ENCODE measurements at regions not wholly inside any gene's neighbourhood (a gene's known extent, or its start where the extent isn't known, plus 50 kb on each side); places are given as distances from the start of the nearest gene placed in this dataset.

DNA sequence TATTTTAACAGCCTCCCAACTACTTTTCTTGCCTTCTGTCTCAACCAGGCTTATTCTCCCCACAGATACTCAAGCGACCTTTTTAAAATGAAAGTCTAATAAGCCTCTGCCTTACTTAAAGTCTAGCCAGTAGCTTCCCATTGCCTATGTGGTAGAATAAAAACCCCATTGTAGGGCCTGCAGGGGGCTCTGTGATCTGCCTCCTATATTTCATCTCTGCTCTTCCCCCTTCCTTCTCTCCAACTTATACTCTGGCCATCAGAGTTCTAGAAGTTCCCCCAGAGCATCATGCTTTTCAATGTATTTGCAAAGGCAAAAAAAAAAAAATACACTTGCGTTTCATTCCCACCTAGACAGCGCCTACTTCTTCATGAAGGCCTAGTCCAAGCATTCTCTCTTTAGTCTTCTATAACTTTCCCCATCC is 167.7 kb upstream of the ADO start:
- DNase-seq (ENCODE audit: extremely low read depth, low read depth), result no peak
- H3K4me3 ChIP-seq (replicated peaks; ENCODE audit: low read depth, low read length), result no peak overlapping the region
- TF ChIP-seq, protein P1, sequence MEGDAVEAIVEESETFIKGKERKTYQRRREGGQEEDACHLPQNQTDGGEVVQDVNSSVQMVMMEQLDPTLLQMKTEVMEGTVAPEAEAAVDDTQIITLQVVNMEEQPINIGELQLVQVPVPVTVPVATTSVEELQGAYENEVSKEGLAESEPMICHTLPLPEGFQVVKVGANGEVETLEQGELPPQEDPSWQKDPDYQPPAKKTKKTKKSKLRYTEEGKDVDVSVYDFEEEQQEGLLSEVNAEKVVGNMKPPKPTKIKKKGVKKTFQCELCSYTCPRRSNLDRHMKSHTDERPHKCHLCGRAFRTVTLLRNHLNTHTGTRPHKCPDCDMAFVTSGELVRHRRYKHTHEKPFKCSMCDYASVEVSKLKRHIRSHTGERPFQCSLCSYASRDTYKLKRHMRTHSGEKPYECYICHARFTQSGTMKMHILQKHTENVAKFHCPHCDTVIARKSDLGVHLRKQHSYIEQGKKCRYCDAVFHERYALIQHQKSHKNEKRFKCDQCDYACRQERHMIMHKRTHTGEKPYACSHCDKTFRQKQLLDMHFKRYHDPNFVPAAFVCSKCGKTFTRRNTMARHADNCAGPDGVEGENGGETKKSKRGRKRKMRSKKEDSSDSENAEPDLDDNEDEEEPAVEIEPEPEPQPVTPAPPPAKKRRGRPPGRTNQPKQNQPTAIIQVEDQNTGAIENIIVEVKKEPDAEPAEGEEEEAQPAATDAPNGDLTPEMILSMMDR (IDR thresholded peaks at IDR 0.05; ENCODE audit: low read depth, low read length, missing control alignments), result peak; percentile 18

GRCh38 chr10:62637249-62638061 is 167.1 kb upstream of the ADO start:
- H3K4me3 ChIP-seq (replicated peaks; ENCODE audit: low read depth, low read length), result no peak overlapping the region

DNA sequence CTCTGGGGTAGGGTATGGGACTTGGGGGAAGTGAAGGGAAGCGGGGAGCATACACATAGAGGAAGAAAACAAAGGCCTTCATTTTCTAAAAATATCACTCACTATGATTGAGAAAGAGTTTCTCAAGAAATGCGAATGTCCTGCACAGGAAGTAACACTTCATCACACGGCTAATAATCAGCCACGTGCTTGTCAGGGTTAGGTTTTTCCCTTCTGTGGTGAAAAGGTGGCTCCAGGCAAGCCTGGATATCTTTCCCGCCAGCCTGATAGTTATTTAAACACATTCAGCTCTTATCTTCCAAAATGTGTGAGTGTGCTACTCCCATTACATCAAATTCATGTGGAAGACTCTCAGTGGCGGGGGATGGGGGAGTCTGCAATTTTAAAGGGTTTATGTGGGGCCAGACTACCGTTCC is 166.4 kb upstream of the ADO start:
- TF ChIP-seq, protein P1 (IDR thresholded peaks at IDR 0.05; ENCODE audit: low read depth, low read length, missing control alignments), result no peak
- no peak overlapping the region for H3K4me3 ChIP-seq (replicated peaks; ENCODE audit: low read depth, low read length)
- no peak for DNase-seq (ENCODE audit: extremely low read depth, low read depth)

More at GRCh38 chr10:62637249-62638061, 167.1 kb upstream of the ADO start:
- TF ChIP-seq, protein P1 (IDR thresholded peaks at IDR 0.05; ENCODE audit: low read depth, low read length, missing control alignments), result no peak
- DNase-seq (ENCODE audit: extremely low read depth, low read depth), result no peak

GRCh38 chr10:62639144-62639543 is 165.4 kb upstream of the ADO start:
- no peak overlapping the region for H3K4me3 ChIP-seq (replicated peaks; ENCODE audit: low read depth, low read length)
- no peak for DNase-seq (ENCODE audit: extremely low read depth, low read depth)
- TF ChIP-seq, protein P1 (IDR thresholded peaks at IDR 0.05; ENCODE audit: low read depth, low read length, missing control alignments), result no peak

GRCh38 chr10:62640411-62640810 is 164.1 kb upstream of the ADO start:
- H3K4me3 ChIP-seq (replicated peaks; ENCODE audit: low read depth, low read length), result no peak overlapping the region
- DNase-seq (ENCODE audit: extremely low read depth, low read depth), result peak; percentile 55
- TF ChIP-seq, protein P1 (IDR thresholded peaks at IDR 0.05; ENCODE audit: low read depth, low read length, missing control alignments), result no peak

DNA sequence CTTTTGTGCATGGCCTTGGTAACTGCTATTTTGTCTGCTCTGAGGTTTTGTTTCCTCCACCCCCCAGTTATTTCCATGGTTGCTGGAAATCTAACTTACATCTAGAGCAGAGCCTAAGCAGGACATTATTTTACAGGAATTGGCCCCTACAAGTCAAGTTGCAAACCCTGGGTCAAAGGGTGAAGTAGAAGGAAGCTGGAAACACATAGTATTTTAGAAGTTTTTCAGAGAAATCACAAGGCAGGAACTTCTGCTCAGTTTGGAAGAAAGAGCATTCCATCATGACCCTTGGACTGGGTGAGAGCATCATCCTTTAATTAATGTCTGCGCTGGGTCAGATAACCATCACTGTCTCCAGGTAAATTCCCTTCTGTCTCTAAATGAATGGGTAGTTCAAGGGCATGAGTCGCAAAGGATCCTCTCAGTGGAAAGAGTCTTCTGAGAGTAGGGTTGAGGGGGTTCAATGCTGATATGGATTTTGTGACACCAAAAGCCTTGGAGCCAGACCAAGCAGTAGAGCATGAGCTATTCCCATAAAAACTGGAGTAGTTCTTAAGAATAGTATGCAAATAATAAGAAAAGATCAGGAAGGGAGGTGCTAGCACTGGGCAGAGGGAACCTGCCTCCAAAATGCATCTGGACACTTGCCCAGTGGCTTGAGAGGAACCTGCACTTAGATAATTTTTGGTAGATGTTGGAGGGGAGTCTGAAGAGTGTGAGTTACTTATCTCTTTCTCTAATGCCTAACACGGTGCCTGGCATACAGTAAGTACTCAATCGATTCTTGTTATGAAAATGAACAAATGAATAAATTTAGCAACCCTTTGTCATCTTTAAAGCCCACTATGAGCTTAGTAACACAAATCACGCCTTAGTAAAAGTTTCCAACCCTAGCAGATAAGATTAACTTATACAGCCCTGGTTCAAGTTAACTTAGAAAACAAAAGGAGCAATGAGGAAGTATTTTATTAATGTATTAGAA is 160.6 kb upstream of the ADO start:
- DNase-seq (ENCODE audit: extremely low read depth, low read depth), result no peak
- TF ChIP-seq, protein P1 (IDR thresholded peaks at IDR 0.05; ENCODE audit: low read depth, low read length, missing control alignments), result no peak
- no peak overlapping the region for H3K4me3 ChIP-seq (replicated peaks; ENCODE audit: low read depth, low read length)

Measured in HFF-Myc (cell line).